Adrenal gland (tissue), 9 donors: ENCODE measurements at regions not wholly inside any gene's neighbourhood (a gene's known extent, or its start where the extent isn't known, plus 50 kb on each side); places are given as distances from the start of the nearest gene placed in this dataset.

Experiments used
- DNase-seq, 7 donors: peaks; one replicate each; pipeline ENCODE4 v3.0.0-alpha.2; 2019 to 2020
- H3K27ac ChIP-seq, 5 donors: fragments of 200-600 bp; sonication (generic) in 4 of 5; 1 replicate in 3 of 5; 2 replicates in 2 of 5; pipeline versions ENCODE4 v1.5.1 to v1.8.0; 2016 to 2020; ENCODE audit warnings: mild to moderate bottlenecking in 1 of 5
- H3K27me3 ChIP-seq: fragments of 200-600 bp; 2 replicates; pipeline ENCODE4 v1.8.0; 2021
- H3K36me3 ChIP-seq, 2 donors: fragments of 200-600 bp; replicated peaks in 1 of 2; 1 replicate in 1 of 2; 2 replicates in 1 of 2; pipeline versions ENCODE4 v1.5.1 to v1.8.0; 2018 to 2022
- H3K4me1 ChIP-seq, 2 donors: fragments of 200-600 bp; replicated peaks in 1 of 2; 1 replicate in 1 of 2; 2 replicates in 1 of 2; pipeline versions ENCODE4 v1.5.1 to v1.8.0; 2018 to 2021
- H3K4me3 ChIP-seq, 4 donors: fragments of 200-600 bp; sonication (generic) in 3 of 4; one replicate each; pipeline ENCODE4 v1.5.1; 2016 to 2018
- H3K9me3 ChIP-seq, 3 donors: fragments of 200-600 bp; sonication (generic) in 1 of 3; replicated peaks in 1 of 3; 1 replicate in 2 of 3; 2 replicates in 1 of 3; pipeline versions ENCODE4 v1.5.1 to v1.8.0; 2016 to 2021
- CTCF ChIP-seq, 6 experiments: fragments of 450-650 bp in 4 of 6; fragments of 200-600 bp in 2 of 6; sonication (generic) in 1 of 6; IDR thresholded peaks; 1 replicate in 5 of 6; 2 replicates in 1 of 6; pipeline versions ENCODE4 v1.5.1 to v1.8.0; 2016 to 2021; ENCODE audit warnings: antibody characterized with exemption in 6 of 6, mild to moderate bottlenecking in 2 of 6, moderate library complexity in 1 of 6
- POLR2A ChIP-seq, 2 donors: fragments of 450-650 bp; IDR thresholded peaks; one replicate each; pipeline ENCODE4 v1.6.1; 2017; ENCODE audit warnings: antibody characterized with exemption in 2 of 2, mild to moderate bottlenecking in 2 of 2, moderate library complexity in 1 of 2
- WGBS, 4 donors: extraction: QIAGEN DNeasy Blood & Tissue Kit in 2 of 4; methylation state at CpG; one replicate each; pipeline versions ENCODE4 v1.1.5 to v1.1.7; 2013 to 2017; 5-methylcytosine and 5-hydroxymethylcytosine counted together
- intact Hi-C, 2 donors: fragments of 100-400 bp; cut with DNase I; formaldehyde crosslinking; loops; one replicate each; pipeline versions ENCODE4 v1.14.1 to v1.15.0; 2022 to 2023
- donor health status: healthy with polysubstance abuse.
- donor health status: Bipolar disorder and iron deficiency.
- donor health status: DM: yes; HTN: yes; CAD: no.
- donor health status: DM: no; HTN: no; CAD: no.
- donor health status: DM: no; HTN: no; CAD: no.

GRCh38 chr1:221169447-221169889 lies 290.2 kb downstream of the HLX start:
- no peak for DNase-seq
- no peak overlapping the region for H3K27ac ChIP-seq
- no peak overlapping the region for H3K4me3 ChIP-seq
- TF ChIP-seq CTCF (IDR thresholded peaks at IDR 0.05) (no peak), POLR2A (IDR thresholded peaks at IDR 0.05) (no peak)
- H3K4me1 ChIP-seq, result peaks cover 0 to 8% of the 10 kb centered on the region in 2 donors
- no peaks in the 10 kb centered on the region for H3K36me3 ChIP-seq
- WGBS, 4 donors, result 52 to 66% (median 57%) methylated on average over 2 of the region's 2 CpGs
- no peaks in the 10 kb centered on the region for H3K9me3 ChIP-seq
- intact Hi-C loops, result no loop called here
- H3K27me3 ChIP-seq, result no peaks in the 10 kb centered on the region

- peaks cover 0 to 8% of the 10 kb centered on the region in 2 donors for H3K4me1 ChIP-seq
These were observed 290.9 kb downstream of the HLX start for GRCh38 chr1:221170171-221170570.

GRCh38 chr1:221171768-221172167 lies 292.5 kb downstream of the HLX start:
- intact Hi-C loops, result no loop called here

More at GRCh38 chr1:221170171-221170570, 290.9 kb downstream of the HLX start:
- DNase-seq, result no peak
- Histone ChIP-seq H3K27ac (no peak overlapping the region), H3K9me3 (no peaks in the 10 kb centered on the region), H3K27me3 (no peaks in the 10 kb centered on the region), H3K4me3 (no peak overlapping the region), H3K36me3 (no peaks in the 10 kb centered on the region)
- intact Hi-C loops, result no loop called here
- TF ChIP-seq CTCF (IDR thresholded peaks at IDR 0.05), result no peak
- TF ChIP-seq POLR2A (IDR thresholded peaks at IDR 0.05), result no peak

GRCh38 chr1:221172841-221173240 lies 293.6 kb downstream of the HLX start:
- WGBS, 4 donors, result 84 to 88% (median 87%) methylated on average over 1 of the region's 1 CpG
- Histone ChIP-seq H3K36me3 (no peaks in the 10 kb centered on the region), H3K4me1 (no peaks in the 10 kb centered on the region)

More at GRCh38 chr1:221171768-221172167, 292.5 kb downstream of the HLX start:
- Histone ChIP-seq H3K9me3 (no peaks in the 10 kb centered on the region), H3K27me3 (no peaks in the 10 kb centered on the region), H3K4me1 (no peaks in the 10 kb centered on the region), H3K36me3 (no peaks in the 10 kb centered on the region), H3K4me3 (no peak overlapping the region), H3K27ac (no peak overlapping the region)
- WGBS, 4 donors, result 60 to 74% (median 68%) methylated on average over 2 of the region's 2 CpGs
- DNase-seq, result no peak
- TF ChIP-seq CTCF (IDR thresholded peaks at IDR 0.05) (no peak), POLR2A (IDR thresholded peaks at IDR 0.05) (no peak)

More at GRCh38 chr1:221172841-221173240, 293.6 kb downstream of the HLX start:
- DNase-seq, result no peak
- TF ChIP-seq CTCF (IDR thresholded peaks at IDR 0.05) (no peak), POLR2A (IDR thresholded peaks at IDR 0.05) (no peak)
- Histone ChIP-seq H3K4me3 (no peak overlapping the region), H3K27me3 (no peaks in the 10 kb centered on the region), H3K27ac (no peak overlapping the region), H3K9me3 (no peaks in the 10 kb centered on the region)
- intact Hi-C loops, result no loop called here
